Endodermal cell (in vitro differentiated cells): ENCODE measurements at regions not wholly inside any gene's neighbourhood (a gene's known extent, or its start where the extent isn't known, plus 50 kb on each side); places are given as distances from the start of the nearest gene placed in this dataset.

Experiments used
- DNase-seq: peaks from one replicate; pipeline ENCODE4 v3.0.0-alpha.2; 2017
- H3K27ac ChIP-seq: 2 replicates; pipeline ENCODE4 v1.5.1; 2013; ENCODE audit warnings: mild to moderate bottlenecking, low read depth, low read length, moderate library complexity
- H3K27me3 ChIP-seq: 2 replicates; pipeline ENCODE4 v1.6.1; 2013; ENCODE audit warnings: mild to moderate bottlenecking, low read length, moderate library complexity; ENCODE audit not compliant: insufficient read depth, control insufficient read depth, poor library complexity, severe bottlenecking
- H3K36me3 ChIP-seq: 2 replicates; pipeline ENCODE4 v1.7.0; 2013; ENCODE audit warnings: mild to moderate bottlenecking, low read length, moderate library complexity; ENCODE audit not compliant: control insufficient read depth, insufficient read depth
- H3K4me1 ChIP-seq: one replicate; pipeline ENCODE4 v1.7.0; 2013; ENCODE audit warnings: low read length; ENCODE audit not compliant: control insufficient read depth, insufficient read depth
- H3K4me3 ChIP-seq: 2 replicates; pipeline ENCODE4 v1.5.1; 2013; ENCODE audit warnings: mild to moderate bottlenecking, low read length, moderate library complexity
- H3K9ac ChIP-seq: 2 replicates; pipeline ENCODE4 v1.6.1; 2013; ENCODE audit warnings: mild to moderate bottlenecking, low read length, moderate library complexity; ENCODE audit not compliant: poor library complexity, severe bottlenecking; ENCODE audit errors: extremely low read depth
- H3K9me3 ChIP-seq: 2 replicates; pipeline ENCODE4 v1.6.1; 2013; ENCODE audit warnings: mild to moderate bottlenecking, low read length, moderate library complexity; ENCODE audit not compliant: control insufficient read depth
- H3K27ac Mint-ChIP-seq: 2 replicates; pipeline ENCODE4 v1.8.0; 2020; ENCODE audit warnings: mixed read lengths
- H3K27me3 Mint-ChIP-seq: 2 replicates; pipeline ENCODE4 v1.8.0; 2021; ENCODE audit warnings: mild to moderate bottlenecking, mixed read lengths; ENCODE audit not compliant: insufficient read depth
- H3K36me3 Mint-ChIP-seq: 2 replicates; pipeline ENCODE4 v1.8.0; 2020; ENCODE audit warnings: low read depth, mixed read lengths
- H3K4me1 Mint-ChIP-seq: 2 replicates; pipeline ENCODE4 v1.8.0; 2020; ENCODE audit warnings: mixed read lengths
- H3K4me3 Mint-ChIP-seq: 2 replicates; pipeline ENCODE4 v1.8.0; 2020; ENCODE audit warnings: mild to moderate bottlenecking, moderate library complexity, mixed read lengths
- H3K9me3 Mint-ChIP-seq: 2 replicates; pipeline ENCODE4 v1.8.0; 2020; ENCODE audit warnings: mild to moderate bottlenecking, mixed read lengths
- WGBS, 2 experiments: methylation state at CpG; one replicate each; pipeline versions ENCODE4 v1.1.5 to v1.1.7; 2013; ENCODE audit warnings: missing lambda C conversion rate in 2 of 2, mixed read lengths in 1 of 2; ENCODE audit not compliant: insufficient coverage in 1 of 2, insufficient read length in 1 of 2; 5-methylcytosine and 5-hydroxymethylcytosine counted together
- TF ChIP-seq, protein P1 (sequence below): fragments of 200-600 bp; sonication (generic); conservative IDR thresholded peaks from 2 replicates; pipeline ENCODE4 v1.5.0; 2021; ENCODE audit warnings: antibody characterized with exemption, mild to moderate bottlenecking

DNA sequence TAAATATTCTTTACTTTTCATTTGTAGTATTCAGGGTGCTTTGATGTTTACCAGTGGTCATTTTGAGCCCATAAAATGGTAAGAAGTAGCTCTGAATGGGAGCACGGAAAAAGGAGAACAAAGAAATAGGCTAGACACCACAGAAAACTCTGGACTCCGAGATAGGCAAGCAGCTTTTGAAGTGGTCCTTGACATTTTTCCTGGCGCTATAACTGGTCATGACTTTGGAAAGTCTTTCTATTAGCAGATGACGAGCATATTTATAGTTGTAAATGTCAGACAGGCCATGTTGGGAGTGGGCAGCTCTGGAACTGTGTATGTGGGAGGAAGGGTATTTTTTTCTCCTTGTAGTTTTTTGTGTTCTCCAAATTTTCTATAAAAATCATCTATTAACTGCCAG is 126.1 kb upstream of the POC5 start:
- no peak overlapping the region for H3K27ac ChIP-seq
- no peaks in the 10 kb centered on the region for H3K4me1 ChIP-seq
- peaks cover 3% of the 10 kb centered on the region for H3K9me3 Mint-ChIP-seq
- no peak overlapping the region for H3K27ac Mint-ChIP-seq
- no peak overlapping the region for H3K4me3 Mint-ChIP-seq
- H3K36me3 ChIP-seq = no peaks in the 10 kb centered on the region
- no peak overlapping the region for H3K4me3 ChIP-seq
- H3K36me3 Mint-ChIP-seq = no peaks in the 10 kb centered on the region
- no peaks in the 10 kb centered on the region for H3K4me1 Mint-ChIP-seq
- TF ChIP-seq, protein P1, sequence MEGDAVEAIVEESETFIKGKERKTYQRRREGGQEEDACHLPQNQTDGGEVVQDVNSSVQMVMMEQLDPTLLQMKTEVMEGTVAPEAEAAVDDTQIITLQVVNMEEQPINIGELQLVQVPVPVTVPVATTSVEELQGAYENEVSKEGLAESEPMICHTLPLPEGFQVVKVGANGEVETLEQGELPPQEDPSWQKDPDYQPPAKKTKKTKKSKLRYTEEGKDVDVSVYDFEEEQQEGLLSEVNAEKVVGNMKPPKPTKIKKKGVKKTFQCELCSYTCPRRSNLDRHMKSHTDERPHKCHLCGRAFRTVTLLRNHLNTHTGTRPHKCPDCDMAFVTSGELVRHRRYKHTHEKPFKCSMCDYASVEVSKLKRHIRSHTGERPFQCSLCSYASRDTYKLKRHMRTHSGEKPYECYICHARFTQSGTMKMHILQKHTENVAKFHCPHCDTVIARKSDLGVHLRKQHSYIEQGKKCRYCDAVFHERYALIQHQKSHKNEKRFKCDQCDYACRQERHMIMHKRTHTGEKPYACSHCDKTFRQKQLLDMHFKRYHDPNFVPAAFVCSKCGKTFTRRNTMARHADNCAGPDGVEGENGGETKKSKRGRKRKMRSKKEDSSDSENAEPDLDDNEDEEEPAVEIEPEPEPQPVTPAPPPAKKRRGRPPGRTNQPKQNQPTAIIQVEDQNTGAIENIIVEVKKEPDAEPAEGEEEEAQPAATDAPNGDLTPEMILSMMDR = no peak
- no peaks in the 10 kb centered on the region for H3K27me3 Mint-ChIP-seq
- H3K9ac ChIP-seq = no peak overlapping the region
- 51 to 63% methylated on average over 3 to 4 of the region's 4 CpGs for WGBS, 2 experiments
- DNase-seq = no peak
- no peaks in the 10 kb centered on the region for H3K27me3 ChIP-seq
- H3K9me3 ChIP-seq = no peaks in the 10 kb centered on the region

GRCh38 chr5:75839547-75839946 is 122.3 kb upstream of the POC5 start:
- Mint-ChIP-seq H3K27ac (no peak overlapping the region), H3K36me3 (no peaks in the 10 kb centered on the region), H3K9me3 (peaks cover 3% of the 10 kb centered on the region), H3K4me1 (no peaks in the 10 kb centered on the region), H3K4me3 (no peak overlapping the region), H3K27me3 (no peaks in the 10 kb centered on the region)
- Histone ChIP-seq H3K4me1 (no peaks in the 10 kb centered on the region), H3K9ac (no peak overlapping the region), H3K27ac (no peak overlapping the region), H3K9me3 (no peaks in the 10 kb centered on the region), H3K36me3 (no peaks in the 10 kb centered on the region), H3K4me3 (no peak overlapping the region), H3K27me3 (no peaks in the 10 kb centered on the region)
- TF ChIP-seq, protein P1 = no peak
- 100% methylated on average over 1 of the region's 1 CpG; no CpG with 5 or more reads in 1 of the 2 experiments for WGBS, 2 experiments
- no peak for DNase-seq

GRCh38 chr5:75837258-75837841 is 120.1 kb upstream of the POC5 start:
- TF ChIP-seq, protein P1 = no peak

More at GRCh38 chr5:75837258-75837841, 120.1 kb upstream of the POC5 start:
- H3K36me3 Mint-ChIP-seq = no peaks in the 10 kb centered on the region
- peaks cover 5% of the 10 kb centered on the region for H3K27me3 ChIP-seq
- no peak overlapping the region for H3K27ac Mint-ChIP-seq
- H3K4me1 Mint-ChIP-seq = no peaks in the 10 kb centered on the region
- peaks cover 4% of the 10 kb centered on the region for H3K27me3 Mint-ChIP-seq
- no peaks in the 10 kb centered on the region for H3K4me1 ChIP-seq
- H3K36me3 ChIP-seq = no peaks in the 10 kb centered on the region
- no peak overlapping the region for H3K4me3 Mint-ChIP-seq
- 94 to 100% methylated on average over 5 to 6 of the region's 7 CpGs for WGBS, 2 experiments
- H3K9me3 Mint-ChIP-seq = peaks cover 3% of the 10 kb centered on the region
- no peak for DNase-seq
- no peak overlapping the region for H3K9ac ChIP-seq
- H3K27ac ChIP-seq = no peak overlapping the region
- no peak overlapping the region for H3K4me3 ChIP-seq
- H3K9me3 ChIP-seq = no peaks in the 10 kb centered on the region
